ENCODE measurements at regions not wholly inside any gene's neighbourhood (a gene's known extent, or its start where the extent isn't known, plus 50 kb on each side); places are given as distances from the start of the nearest gene placed in this dataset.

DNA sequence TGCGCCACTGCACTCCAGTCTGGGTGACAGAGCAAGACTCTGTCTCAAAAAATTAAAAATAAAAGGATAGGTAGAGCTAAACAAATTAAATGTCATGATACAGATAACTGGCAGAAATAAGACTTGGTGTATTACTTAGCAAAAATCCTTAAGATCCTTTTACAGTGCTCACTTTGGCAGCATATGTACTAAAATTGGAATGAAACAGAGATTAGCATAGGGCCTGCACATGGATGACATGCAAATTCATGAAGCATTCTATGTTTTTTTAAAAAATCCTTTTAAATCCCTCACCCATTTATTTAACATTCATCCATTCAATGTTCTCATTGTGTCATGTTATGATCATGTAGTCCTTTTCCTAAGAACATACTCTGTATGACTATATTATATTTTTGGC is 528.8 kb downstream of the CD83 start:
- no peak for TF ChIP-seq CTCF (IDR thresholded peaks at IDR 0.05)
- DNase-seq (ENCODE audit: low spot score) (no peak), ATAC-seq (ENCODE audit: low FRiP score) (no peak)

DNA sequence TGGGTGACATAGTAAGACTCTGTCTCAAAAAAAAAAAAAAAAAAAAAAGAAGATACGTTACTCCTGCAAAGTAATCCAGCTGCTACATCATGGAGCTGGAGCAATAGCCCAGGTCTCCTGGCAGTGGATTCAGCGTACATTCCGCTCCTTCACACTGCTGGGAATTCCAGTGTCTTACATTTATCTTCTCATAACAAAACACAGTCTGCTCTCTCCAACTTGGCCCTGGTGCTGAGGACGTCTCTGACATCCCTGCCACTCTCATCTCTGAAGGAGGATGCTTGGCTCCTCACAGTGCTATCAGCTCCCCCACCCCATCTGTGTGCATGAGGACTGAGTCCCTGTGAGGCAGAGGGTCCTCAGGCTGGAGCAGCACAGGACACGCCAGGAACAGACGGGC is 529.8 kb downstream of the CD83 start:
- ATAC-seq (ENCODE audit: low FRiP score) = no peak
- TF ChIP-seq CTCF (IDR thresholded peaks at IDR 0.05) = no peak

DNA sequence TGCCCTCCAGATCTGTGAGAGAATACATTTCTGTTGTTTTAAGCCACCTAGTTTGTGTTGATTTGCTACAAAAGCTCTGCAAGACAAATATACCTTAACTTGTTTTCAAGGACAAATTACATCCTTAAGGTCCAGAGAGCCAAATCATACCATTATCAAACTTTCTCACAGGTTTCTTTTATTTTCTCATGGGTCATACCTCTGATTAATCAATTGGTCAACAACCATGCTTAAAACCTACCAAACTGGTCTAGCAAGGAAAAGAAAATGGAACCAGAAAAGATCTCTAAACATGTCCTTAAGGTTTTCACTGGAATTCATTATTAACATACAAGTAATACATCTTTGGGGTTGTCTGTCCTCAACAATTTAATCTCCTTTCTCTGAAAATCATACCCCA is 535.0 kb downstream of the CD83 start:
- DNase-seq (ENCODE audit: low spot score) = no peak
- no peak for TF ChIP-seq CTCF (IDR thresholded peaks at IDR 0.05)
- ATAC-seq (ENCODE audit: low FRiP score) = no peak

More for the DNA sequence above, 529.8 kb downstream of the CD83 start:
- DNase-seq (ENCODE audit: low spot score) = no peak

GRCh38 chr6:14655201-14656061 is 537.9 kb downstream of the CD83 start:
- TF ChIP-seq CTCF (IDR thresholded peaks at IDR 0.05) = no peak
- ATAC-seq (ENCODE audit: low FRiP score) (no peak), DNase-seq (ENCODE audit: low spot score) (no peak)

GRCh38 chr6:14656078-14656521 is 538.5 kb downstream of the CD83 start:
- DNase-seq (ENCODE audit: low spot score) (no peak), ATAC-seq (ENCODE audit: low FRiP score) (no peak)
- TF ChIP-seq CTCF (IDR thresholded peaks at IDR 0.05) = no peak

DNA sequence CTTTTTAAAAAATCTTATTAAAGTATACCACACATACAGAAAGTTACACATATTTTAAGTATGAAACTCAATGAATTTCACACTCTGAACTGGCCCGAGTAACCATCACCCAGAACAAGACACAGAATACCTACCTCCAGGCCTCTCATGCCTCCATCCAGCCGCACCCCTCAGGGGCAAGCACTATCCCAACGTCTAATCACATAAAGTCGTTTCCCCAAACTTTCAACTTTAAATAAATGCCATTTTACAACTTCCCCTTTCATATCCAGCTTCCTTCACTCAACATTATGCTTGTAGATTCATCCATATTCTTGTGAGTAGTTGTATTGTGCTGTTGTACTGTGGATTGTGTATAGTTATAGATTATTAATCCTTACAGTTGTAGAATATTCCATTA is 539.1 kb downstream of the CD83 start:
- TF ChIP-seq CTCF (IDR thresholded peaks at IDR 0.05) = no peak
- ATAC-seq (ENCODE audit: low FRiP score) (no peak), DNase-seq (ENCODE audit: low spot score) (no peak)

DNA sequence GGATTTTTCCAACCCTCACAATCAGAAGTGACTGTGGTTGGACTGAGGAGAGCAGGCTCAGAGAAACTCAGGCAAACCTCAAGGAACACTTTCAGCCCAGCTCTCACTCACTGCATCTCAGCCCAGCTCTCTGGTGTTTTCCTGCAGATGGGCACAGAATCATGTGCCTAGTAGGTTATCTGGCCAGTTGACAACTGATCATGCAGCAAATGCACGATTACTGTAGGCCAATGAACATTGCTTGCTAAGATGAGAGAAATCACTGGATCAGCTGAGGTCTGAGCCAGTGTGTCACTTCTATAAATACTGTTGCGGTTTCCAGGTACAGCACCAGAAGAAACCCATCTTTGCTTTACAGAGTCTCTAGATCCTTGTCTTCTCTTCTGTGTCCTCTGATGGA is 540.5 kb downstream of the CD83 start:
- no peak for TF ChIP-seq CTCF (IDR thresholded peaks at IDR 0.05)
- no peak for DNase-seq (ENCODE audit: low spot score)
- ATAC-seq (ENCODE audit: low FRiP score) = no peak

Data from omental fat pad (tissue), 3 donors.